Thymus (tissue), 11 donors: ENCODE measurements at regions not wholly inside any gene's neighbourhood (a gene's known extent, or its start where the extent isn't known, plus 50 kb on each side); places are given as distances from the start of the nearest gene placed in this dataset.

Experiments used
- DNase-seq, 9 donors: peaks; one replicate each; pipeline ENCODE4 v3.0.0-alpha.2; 2013; ENCODE audit warnings: low spot score in 9 of 9, low read depth in 6 of 9, missing footprints in 1 of 9
- H3K27ac ChIP-seq, 2 donors: one replicate each; pipeline ENCODE4 v1.5.1; 2013; ENCODE audit warnings: control low read depth in 1 of 2, low read depth in 1 of 2, low read length in 1 of 2, mild to moderate bottlenecking in 1 of 2, moderate library complexity in 1 of 2
- H3K27me3 ChIP-seq, 2 donors: one replicate each; pipeline ENCODE4 v1.5.1; 2013; ENCODE audit warnings: low read length in 1 of 2; ENCODE audit not compliant: control insufficient read depth in 2 of 2, insufficient read depth in 1 of 2
- H3K36me3 ChIP-seq, 2 donors: one replicate each; pipeline ENCODE4 v1.5.1; 2013; ENCODE audit warnings: low read length in 1 of 2, mild to moderate bottlenecking in 1 of 2, moderate library complexity in 1 of 2; ENCODE audit not compliant: control insufficient read depth in 2 of 2, insufficient read depth in 2 of 2
- H3K4me1 ChIP-seq, 2 donors: one replicate each; pipeline ENCODE4 v1.5.1; 2013; ENCODE audit warnings: low read length in 2 of 2; ENCODE audit not compliant: control insufficient read depth in 2 of 2, insufficient read depth in 2 of 2
- H3K4me3 ChIP-seq, 2 donors: one replicate each; pipeline ENCODE4 v1.5.1; 2013; ENCODE audit warnings: low read length in 2 of 2, control low read depth in 1 of 2, mild to moderate bottlenecking in 1 of 2
- H3K9me3 ChIP-seq, 2 donors: one replicate each; pipeline ENCODE4 v1.5.1; 2013; ENCODE audit warnings: low read length in 1 of 2, mild to moderate bottlenecking in 1 of 2; ENCODE audit not compliant: control insufficient read depth in 2 of 2, insufficient read depth in 1 of 2
- WGBS: extraction: QIAGEN DNeasy Blood & Tissue Kit; methylation state at CpG from one replicate; pipeline ENCODE4 v1.1.7; 2013; 5-methylcytosine and 5-hydroxymethylcytosine counted together
- donor health status: healthy.

- H3K4me1 ChIP-seq = no peaks in the 10 kb centered on the region
- WGBS = 92% methylated on average over 5 of the region's 5 CpGs
- peaks cover 0 to 19% of the 10 kb centered on the region in 2 donors for H3K9me3 ChIP-seq
- no peak overlapping the region for H3K4me3 ChIP-seq
- no peaks in the 10 kb centered on the region for H3K27me3 ChIP-seq
- H3K27ac ChIP-seq = no peak overlapping the region
- DNase-seq = no peak
- H3K36me3 ChIP-seq = no peaks in the 10 kb centered on the region
Measured at GRCh38 chr11:103543456-103543855, 434.2 kb downstream of the DYNC2H1 start.

- Histone ChIP-seq H3K9me3 (peaks cover 0 to 19% of the 10 kb centered on the region in 2 donors), H3K27me3 (no peaks in the 10 kb centered on the region), H3K27ac (no peak overlapping the region), H3K4me3 (no peak overlapping the region), H3K4me1 (no peaks in the 10 kb centered on the region), H3K36me3 (no peaks in the 10 kb centered on the region)
- no peak for DNase-seq
- 96% methylated on average over 8 of the region's 8 CpGs for WGBS
Measured at GRCh38 chr11:103544874-103545273, 435.6 kb downstream of the DYNC2H1 start.

- no peaks in the 10 kb centered on the region for H3K27me3 ChIP-seq
Measured at GRCh38 chr11:103545551-103545950, 436.3 kb downstream of the DYNC2H1 start.

GRCh38 chr11:103546236-103546635 lies 437.0 kb downstream of the DYNC2H1 start:
- peaks cover 0 to 17% of the 10 kb centered on the region in 2 donors for H3K9me3 ChIP-seq

More at GRCh38 chr11:103545551-103545950, 436.3 kb downstream of the DYNC2H1 start:
- Histone ChIP-seq H3K36me3 (no peaks in the 10 kb centered on the region), H3K4me3 (no peak overlapping the region), H3K9me3 (peaks cover 0 to 19% of the 10 kb centered on the region in 2 donors), H3K27ac (no peak overlapping the region), H3K4me1 (no peaks in the 10 kb centered on the region)
- DNase-seq = no peak

GRCh38 chr11:103547024-103547423 lies 437.8 kb downstream of the DYNC2H1 start:
- no peaks in the 10 kb centered on the region for H3K4me1 ChIP-seq
- peaks cover 0 to 9% of the 10 kb centered on the region in 2 donors for H3K9me3 ChIP-seq
- no peak overlapping the region for H3K4me3 ChIP-seq
- no peak for DNase-seq
- H3K27me3 ChIP-seq = no peaks in the 10 kb centered on the region
- H3K27ac ChIP-seq = no peak overlapping the region
- WGBS = 95% methylated on average over 2 of the region's 2 CpGs
- no peaks in the 10 kb centered on the region for H3K36me3 ChIP-seq

More at GRCh38 chr11:103546236-103546635, 437.0 kb downstream of the DYNC2H1 start:
- Histone ChIP-seq H3K4me3 (no peak overlapping the region), H3K4me1 (no peaks in the 10 kb centered on the region), H3K27ac (no peak overlapping the region), H3K27me3 (no peaks in the 10 kb centered on the region), H3K36me3 (no peaks in the 10 kb centered on the region)
- 87% methylated on average over 2 of the region's 2 CpGs for WGBS
- DNase-seq = no peak

GRCh38 chr11:103547691-103548090 lies 438.5 kb downstream of the DYNC2H1 start:
- no peaks in the 10 kb centered on the region for H3K36me3 ChIP-seq
- no peaks in the 10 kb centered on the region for H3K4me1 ChIP-seq
- H3K4me3 ChIP-seq = no peak overlapping the region
- WGBS = 91% methylated on average over 5 of the region's 5 CpGs
- no peak for DNase-seq
- H3K27me3 ChIP-seq = no peaks in the 10 kb centered on the region
- H3K27ac ChIP-seq = no peak overlapping the region
- H3K9me3 ChIP-seq = peaks cover 0 to 4% of the 10 kb centered on the region in 2 donors

- Histone ChIP-seq H3K4me3 (no peak overlapping the region), H3K4me1 (no peaks in the 10 kb centered on the region), H3K9me3 (no peaks in the 10 kb centered on the region), H3K27me3 (no peaks in the 10 kb centered on the region), H3K27ac (no peak overlapping the region), H3K36me3 (no peaks in the 10 kb centered on the region)
- no peak for DNase-seq
- 97% methylated on average over 1 of the region's 1 CpG for WGBS
Measured at GRCh38 chr11:103548838-103549237, 439.6 kb downstream of the DYNC2H1 start.

- WGBS = 96% methylated on average over 1 of the region's 1 CpG
- Histone ChIP-seq H3K9me3 (no peaks in the 10 kb centered on the region), H3K36me3 (no peaks in the 10 kb centered on the region), H3K27me3 (no peaks in the 10 kb centered on the region), H3K27ac (no peak overlapping the region), H3K4me1 (no peaks in the 10 kb centered on the region), H3K4me3 (no peak overlapping the region)
- DNase-seq = no peak
Measured at GRCh38 chr11:103550811-103551210, 441.6 kb downstream of the DYNC2H1 start.

GRCh38 chr11:103552086-103552485 lies 442.9 kb downstream of the DYNC2H1 start:
- no peaks in the 10 kb centered on the region for H3K4me1 ChIP-seq
- H3K9me3 ChIP-seq = no peaks in the 10 kb centered on the region
- no peak overlapping the region for H3K27ac ChIP-seq
- 83% methylated on average over 5 of the region's 5 CpGs for WGBS
- no peaks in the 10 kb centered on the region for H3K36me3 ChIP-seq
- no peaks in the 10 kb centered on the region for H3K27me3 ChIP-seq
- no peak for DNase-seq
- no peak overlapping the region for H3K4me3 ChIP-seq

GRCh38 chr11:103556171-103556570 lies 446.9 kb downstream of the DYNC2H1 start:
- Histone ChIP-seq H3K4me3 (no peak overlapping the region), H3K9me3 (no peaks in the 10 kb centered on the region), H3K27me3 (no peaks in the 10 kb centered on the region), H3K36me3 (no peaks in the 10 kb centered on the region), H3K27ac (no peak overlapping the region), H3K4me1 (no peaks in the 10 kb centered on the region)
- no peak for DNase-seq
- 87% methylated on average over 3 of the region's 3 CpGs for WGBS
